Amniotic epithelial cell (primary cell): ENCODE measurements at regions not wholly inside any gene's neighbourhood (a gene's known extent, or its start where the extent isn't known, plus 50 kb on each side); places are given as distances from the start of the nearest gene placed in this dataset.
A peak's percentile ranks its signal among the peaks of the same experiment; 100 is the strongest.
"Not testable (repeated sequence)": the region's sequence is repeated elsewhere in the genome, so short reads cannot be mapped to it uniquely, and the experiment has no call there.

ENCODE experiments used
- DNase-seq: peaks from one replicate; pipeline ENCODE4 v3.0.0-alpha.2; 2010; ENCODE audit warnings: low read depth

GRCh38 chr2:21854938-21855337, 731.2 kb downstream of the TDRD15 start:
- no peak for DNase-seq

GRCh38 chr2:21856708-21857107, 732.9 kb downstream of the TDRD15 start:
- DNase-seq = no peak

GRCh38 chr2:21860907-21861306, 737.1 kb downstream of the TDRD15 start:
- peak; percentile 47 for DNase-seq

GRCh38 chr2:21866316-21866715, 742.5 kb downstream of the TDRD15 start:
- no peak for DNase-seq

- DNase-seq = no peak
Observed at GRCh38 chr2:21887881-21888280, 764.1 kb downstream of the TDRD15 start.

- no peak for DNase-seq
Observed at GRCh38 chr2:21890041-21890440, 766.3 kb downstream of the TDRD15 start.

GRCh38 chr2:21890716-21891115, 766.9 kb downstream of the TDRD15 start:
- no peak for DNase-seq

- DNase-seq = no peak
Observed at GRCh38 chr2:21891191-21891590, 767.4 kb downstream of the TDRD15 start.

GRCh38 chr2:21892140-21892539, 768.4 kb downstream of the TDRD15 start:
- DNase-seq = no peak

GRCh38 chr2:21895200-21895599, 771.4 kb downstream of the TDRD15 start:
- no peak for DNase-seq

- DNase-seq = not testable (repeated sequence)
Observed at GRCh38 chr2:21908712-21909380, 785.1 kb downstream of the TDRD15 start.

- no peak for DNase-seq
Observed at GRCh38 chr2:21910832-21911507, 787.2 kb downstream of the TDRD15 start.

GRCh38 chr2:21912405-21912804, 788.6 kb downstream of the TDRD15 start:
- no peak for DNase-seq

GRCh38 chr2:21915201-21915600, 791.4 kb downstream of the TDRD15 start:
- no peak for DNase-seq

GRCh38 chr2:21916934-21917522, 793.3 kb downstream of the TDRD15 start:
- no peak for DNase-seq

GRCh38 chr2:21920721-21921120, 797.0 kb downstream of the TDRD15 start:
- no peak for DNase-seq

GRCh38 chr2:21924640-21925285, 801.0 kb downstream of the TDRD15 start:
- DNase-seq = no peak

- DNase-seq = no peak
Observed at GRCh38 chr2:21928292-21928691, 804.5 kb downstream of the TDRD15 start.

GRCh38 chr2:21930226-21930625, 806.5 kb downstream of the TDRD15 start:
- DNase-seq = no peak

GRCh38 chr2:21939967-21940366, 816.2 kb downstream of the TDRD15 start:
- peak; percentile 11 for DNase-seq

GRCh38 chr2:21944536-21944935, 820.8 kb downstream of the TDRD15 start:
- DNase-seq = no peak

- no peak for DNase-seq
Observed at GRCh38 chr2:21945658-21946057, 821.9 kb downstream of the TDRD15 start.

- no peak for DNase-seq
Observed at GRCh38 chr2:21947046-21947445, 823.3 kb downstream of the TDRD15 start.
